GM18517 (cell line): ENCODE measurements at regions not wholly inside any gene's neighbourhood (a gene's known extent, or its start where the extent isn't known, plus 50 kb on each side); places are given as distances from the start of the nearest gene placed in this dataset.

Source experiments
- ATAC-seq: cut with Tn5 transposase; IDR thresholded peaks from one replicate; pipeline ENCODE4 v1.9.1; 2021; ENCODE audit warnings: mild to moderate bottlenecking, moderate library complexity; ENCODE audit not compliant: unreplicated experiment

- no peak for ATAC-seq
Measured at GRCh38 chr12:88665071-88665470, 84.8 kb upstream of the KITLG start.

- no peak for ATAC-seq
Measured at GRCh38 chr12:88662961-88663360, 82.7 kb upstream of the KITLG start.

- no peak for ATAC-seq
Measured at GRCh38 chr12:88662093-88662492, 81.8 kb upstream of the KITLG start.

GRCh38 chr12:88658009-88658408 lies 77.7 kb upstream of the KITLG start:
- no peak for ATAC-seq

GRCh38 chr12:88650715-88651114 lies 70.4 kb upstream of the KITLG start:
- ATAC-seq: no peak

- ATAC-seq: no peak
Measured at GRCh38 chr12:88648625-88649024, 68.4 kb upstream of the KITLG start.

- ATAC-seq: no peak
Measured at GRCh38 chr12:88646824-88647223, 66.6 kb upstream of the KITLG start.

GRCh38 chr12:88645816-88646215 lies 65.5 kb upstream of the KITLG start:
- ATAC-seq: no peak

GRCh38 chr12:88644946-88645702 lies 64.9 kb upstream of the KITLG start:
- no peak for ATAC-seq

- no peak for ATAC-seq
Measured at GRCh38 chr12:88643685-88644084, 63.4 kb upstream of the KITLG start.

GRCh38 chr12:88642675-88643431 lies 62.6 kb upstream of the KITLG start:
- ATAC-seq: no peak

GRCh38 chr12:88638966-88639760 lies 58.9 kb upstream of the KITLG start:
- no peak for ATAC-seq

- no peak for ATAC-seq
Measured at GRCh38 chr12:88638388-88638787, 58.1 kb upstream of the KITLG start.

- no peak for ATAC-seq
Measured at GRCh38 chr12:88634008-88634407, 53.7 kb upstream of the KITLG start.

GRCh38 chr12:88633312-88633711 lies 53.0 kb upstream of the KITLG start:
- no peak for ATAC-seq

- ATAC-seq: no peak
Measured at GRCh38 chr12:88630561-88630960, 50.3 kb upstream of the KITLG start.
